Esophagus squamous epithelium (tissue), 4 donors: ENCODE measurements at regions not wholly inside any gene's neighbourhood (a gene's known extent, or its start where the extent isn't known, plus 50 kb on each side); places are given as distances from the start of the nearest gene placed in this dataset.

Experiments
- POLR2A ChIP-seq, 4 donors: fragments of 450-650 bp; IDR thresholded peaks; one replicate each; pipeline ENCODE4 v1.6.1; 2017; ENCODE audit warnings: antibody characterized with exemption in 4 of 4, mild to moderate bottlenecking in 4 of 4, moderate library complexity in 3 of 4
- TF ChIP-seq, protein P1 (sequence below), 6 experiments: fragments of 450-650 bp in 4 of 6; fragments of 200-600 bp in 2 of 6; sonication (generic) in 2 of 6; IDR thresholded peaks; one replicate each; pipeline ENCODE4 v1.5.1; 2016 to 2019; ENCODE audit warnings: antibody characterized with exemption in 6 of 6, mild to moderate bottlenecking in 4 of 6, moderate library complexity in 4 of 6

GRCh38 chr14:62001963-62002362 lies 239.7 kb downstream of the SNAPC1 start:
- TF ChIP-seq, protein P1, sequence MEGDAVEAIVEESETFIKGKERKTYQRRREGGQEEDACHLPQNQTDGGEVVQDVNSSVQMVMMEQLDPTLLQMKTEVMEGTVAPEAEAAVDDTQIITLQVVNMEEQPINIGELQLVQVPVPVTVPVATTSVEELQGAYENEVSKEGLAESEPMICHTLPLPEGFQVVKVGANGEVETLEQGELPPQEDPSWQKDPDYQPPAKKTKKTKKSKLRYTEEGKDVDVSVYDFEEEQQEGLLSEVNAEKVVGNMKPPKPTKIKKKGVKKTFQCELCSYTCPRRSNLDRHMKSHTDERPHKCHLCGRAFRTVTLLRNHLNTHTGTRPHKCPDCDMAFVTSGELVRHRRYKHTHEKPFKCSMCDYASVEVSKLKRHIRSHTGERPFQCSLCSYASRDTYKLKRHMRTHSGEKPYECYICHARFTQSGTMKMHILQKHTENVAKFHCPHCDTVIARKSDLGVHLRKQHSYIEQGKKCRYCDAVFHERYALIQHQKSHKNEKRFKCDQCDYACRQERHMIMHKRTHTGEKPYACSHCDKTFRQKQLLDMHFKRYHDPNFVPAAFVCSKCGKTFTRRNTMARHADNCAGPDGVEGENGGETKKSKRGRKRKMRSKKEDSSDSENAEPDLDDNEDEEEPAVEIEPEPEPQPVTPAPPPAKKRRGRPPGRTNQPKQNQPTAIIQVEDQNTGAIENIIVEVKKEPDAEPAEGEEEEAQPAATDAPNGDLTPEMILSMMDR (IDR thresholded peaks at IDR 0.05) = no peak
- no peak for TF ChIP-seq POLR2A (IDR thresholded peaks at IDR 0.05)
